Amniotic epithelial cell (primary cell): ENCODE measurements at regions not wholly inside any gene's neighbourhood (a gene's known extent, or its start where the extent isn't known, plus 50 kb on each side); places are given as distances from the start of the nearest gene placed in this dataset.
"Not testable (repeated sequence)": the region's sequence is repeated elsewhere in the genome, so short reads cannot be mapped to it uniquely, and the experiment has no call there.

Source experiments
- DNase-seq: peaks from one replicate; pipeline ENCODE4 v3.0.0-alpha.2; 2010; ENCODE audit warnings: low read depth

GRCh38 chr12:124652661-124653060 lies 85.2 kb upstream of the NCOR2 start:
- no peak for DNase-seq

- no peak for DNase-seq
These were observed 84.3 kb upstream of the NCOR2 start for GRCh38 chr12:124651516-124652273.

GRCh38 chr12:124650912-124651311 lies 83.5 kb upstream of the NCOR2 start:
- no peak for DNase-seq

GRCh38 chr12:124648710-124649384 lies 81.4 kb upstream of the NCOR2 start:
- DNase-seq = no peak

- no peak for DNase-seq
These were observed 79.9 kb upstream of the NCOR2 start for GRCh38 chr12:124647316-124647715.

GRCh38 chr12:124646385-124647230 lies 79.2 kb upstream of the NCOR2 start:
- DNase-seq = no peak

- no peak for DNase-seq
These were observed 78.3 kb upstream of the NCOR2 start for GRCh38 chr12:124645530-124646244.

GRCh38 chr12:124643768-124644167 lies 76.4 kb upstream of the NCOR2 start:
- not testable (repeated sequence) for DNase-seq

- no peak for DNase-seq
These were observed 74.7 kb upstream of the NCOR2 start for GRCh38 chr12:124642105-124642504.

- DNase-seq = no peak
These were observed 74.2 kb upstream of the NCOR2 start for GRCh38 chr12:124641591-124641990.

GRCh38 chr12:124640056-124640455 lies 72.6 kb upstream of the NCOR2 start:
- DNase-seq = peak; percentile 73

GRCh38 chr12:124639122-124639806 lies 71.9 kb upstream of the NCOR2 start:
- DNase-seq = no peak

- no peak for DNase-seq
These were observed 70.2 kb upstream of the NCOR2 start for GRCh38 chr12:124637581-124637981.

- DNase-seq = no peak
These were observed 69.8 kb upstream of the NCOR2 start for GRCh38 chr12:124637163-124637562.

GRCh38 chr12:124636138-124636978 lies 68.9 kb upstream of the NCOR2 start:
- DNase-seq = peak; percentile 85

- DNase-seq = no peak
These were observed 67.9 kb upstream of the NCOR2 start for GRCh38 chr12:124635316-124635715.

GRCh38 chr12:124633365-124634362 lies 66.3 kb upstream of the NCOR2 start:
- DNase-seq = peak; percentile 95

GRCh38 chr12:124632519-124632984 lies 65.1 kb upstream of the NCOR2 start:
- peak; percentile 81 for DNase-seq

GRCh38 chr12:124631681-124632256 lies 64.4 kb upstream of the NCOR2 start:
- DNase-seq = no peak
